ENCODE measurements at regions not wholly inside any gene's neighbourhood (a gene's known extent, or its start where the extent isn't known, plus 50 kb on each side); places are given as distances from the start of the nearest gene placed in this dataset.
"Not testable (repeated sequence)": the region's sequence is repeated elsewhere in the genome, so short reads cannot be mapped to it uniquely, and the experiment has no call there.

GRCh38 chr3:110656394-110657025, 415.1 kb upstream of the NECTIN3 start:
- no peaks in the 10 kb centered on the region for H3K4me1 ChIP-seq (ENCODE audit: insufficient read depth, low read length)
- no peaks in the 10 kb centered on the region for H3K27me3 ChIP-seq (ENCODE audit: insufficient read depth, low read length)
- H3K4me3 ChIP-seq (ENCODE audit: low read length): no peak overlapping the region

GRCh38 chr3:110664148-110664547, 407.5 kb upstream of the NECTIN3 start:
- H3K4me1 ChIP-seq (ENCODE audit: insufficient read depth, low read length): no peaks in the 10 kb centered on the region

More at GRCh38 chr3:110656394-110657025, 415.1 kb upstream of the NECTIN3 start:
- H3K9me3 ChIP-seq (ENCODE audit: low read depth, low read length): no peaks in the 10 kb centered on the region

GRCh38 chr3:110666495-110666894, 405.1 kb upstream of the NECTIN3 start:
- Histone ChIP-seq H3K27me3 (ENCODE audit: insufficient read depth, low read length) (no peaks in the 10 kb centered on the region), H3K4me3 (ENCODE audit: low read length) (no peak overlapping the region), H3K9me3 (ENCODE audit: low read depth, low read length) (no peaks in the 10 kb centered on the region), H3K4me1 (ENCODE audit: insufficient read depth, low read length) (no peaks in the 10 kb centered on the region)

More at GRCh38 chr3:110664148-110664547, 407.5 kb upstream of the NECTIN3 start:
- Histone ChIP-seq H3K27me3 (ENCODE audit: insufficient read depth, low read length) (no peaks in the 10 kb centered on the region), H3K4me3 (ENCODE audit: low read length) (no peak overlapping the region), H3K9me3 (ENCODE audit: low read depth, low read length) (no peaks in the 10 kb centered on the region)

- Histone ChIP-seq H3K9me3 (ENCODE audit: low read depth, low read length) (no peaks in the 10 kb centered on the region), H3K4me1 (ENCODE audit: insufficient read depth, low read length) (no peaks in the 10 kb centered on the region), H3K4me3 (ENCODE audit: low read length) (no peak overlapping the region), H3K27me3 (ENCODE audit: insufficient read depth, low read length) (no peaks in the 10 kb centered on the region)
Measured at GRCh38 chr3:110667216-110667615, 404.4 kb upstream of the NECTIN3 start.

GRCh38 chr3:110670407-110670806, 401.2 kb upstream of the NECTIN3 start:
- H3K4me3 ChIP-seq (ENCODE audit: low read length): no peak overlapping the region
- H3K4me1 ChIP-seq (ENCODE audit: insufficient read depth, low read length): no peaks in the 10 kb centered on the region

GRCh38 chr3:110677506-110677905, 394.1 kb upstream of the NECTIN3 start:
- no peaks in the 10 kb centered on the region for H3K9me3 ChIP-seq (ENCODE audit: low read depth, low read length)
- no peaks in the 10 kb centered on the region for H3K4me1 ChIP-seq (ENCODE audit: insufficient read depth, low read length)
- H3K4me3 ChIP-seq (ENCODE audit: low read length): no peak overlapping the region
- no peaks in the 10 kb centered on the region for H3K27me3 ChIP-seq (ENCODE audit: insufficient read depth, low read length)

More at GRCh38 chr3:110670407-110670806, 401.2 kb upstream of the NECTIN3 start:
- no peaks in the 10 kb centered on the region for H3K27me3 ChIP-seq (ENCODE audit: insufficient read depth, low read length)
- H3K9me3 ChIP-seq (ENCODE audit: low read depth, low read length): no peaks in the 10 kb centered on the region

- Histone ChIP-seq H3K4me3 (ENCODE audit: low read length) (no peak overlapping the region), H3K9me3 (ENCODE audit: low read depth, low read length) (no peaks in the 10 kb centered on the region), H3K27me3 (ENCODE audit: insufficient read depth, low read length) (no peaks in the 10 kb centered on the region), H3K4me1 (ENCODE audit: insufficient read depth, low read length) (no peaks in the 10 kb centered on the region)
Measured at GRCh38 chr3:110679285-110679684, 392.3 kb upstream of the NECTIN3 start.

- Histone ChIP-seq H3K4me3 (ENCODE audit: low read length) (no peak overlapping the region), H3K9me3 (ENCODE audit: low read depth, low read length) (no peaks in the 10 kb centered on the region), H3K27me3 (ENCODE audit: insufficient read depth, low read length) (no peaks in the 10 kb centered on the region), H3K4me1 (ENCODE audit: insufficient read depth, low read length) (no peaks in the 10 kb centered on the region)
Measured at GRCh38 chr3:110680450-110680849, 391.2 kb upstream of the NECTIN3 start.

- Histone ChIP-seq H3K27me3 (ENCODE audit: insufficient read depth, low read length) (no peaks in the 10 kb centered on the region), H3K4me1 (ENCODE audit: insufficient read depth, low read length) (no peaks in the 10 kb centered on the region), H3K9me3 (ENCODE audit: low read depth, low read length) (no peaks in the 10 kb centered on the region), H3K4me3 (ENCODE audit: low read length) (no peak overlapping the region)
Measured at GRCh38 chr3:110684466-110684865, 387.1 kb upstream of the NECTIN3 start.

- H3K27me3 ChIP-seq (ENCODE audit: insufficient read depth, low read length): no peaks in the 10 kb centered on the region
- no peak overlapping the region for H3K4me3 ChIP-seq (ENCODE audit: low read length)
- no peaks in the 10 kb centered on the region for H3K4me1 ChIP-seq (ENCODE audit: insufficient read depth, low read length)
- no peaks in the 10 kb centered on the region for H3K9me3 ChIP-seq (ENCODE audit: low read depth, low read length)
Measured at GRCh38 chr3:110685630-110686029, 386.0 kb upstream of the NECTIN3 start.

GRCh38 chr3:110686701-110687100, 384.9 kb upstream of the NECTIN3 start:
- H3K27me3 ChIP-seq (ENCODE audit: insufficient read depth, low read length): no peaks in the 10 kb centered on the region

GRCh38 chr3:110687138-110687537, 384.5 kb upstream of the NECTIN3 start:
- Histone ChIP-seq H3K4me1 (ENCODE audit: insufficient read depth, low read length) (no peaks in the 10 kb centered on the region), H3K27me3 (ENCODE audit: insufficient read depth, low read length) (no peaks in the 10 kb centered on the region), H3K4me3 (ENCODE audit: low read length) (no peak overlapping the region), H3K9me3 (ENCODE audit: low read depth, low read length) (no peaks in the 10 kb centered on the region)

More at GRCh38 chr3:110686701-110687100, 384.9 kb upstream of the NECTIN3 start:
- Histone ChIP-seq H3K4me3 (ENCODE audit: low read length) (no peak overlapping the region), H3K4me1 (ENCODE audit: insufficient read depth, low read length) (no peaks in the 10 kb centered on the region), H3K9me3 (ENCODE audit: low read depth, low read length) (no peaks in the 10 kb centered on the region)

- Histone ChIP-seq H3K27me3 (ENCODE audit: insufficient read depth, low read length) (no peaks in the 10 kb centered on the region), H3K9me3 (ENCODE audit: low read depth, low read length) (no peaks in the 10 kb centered on the region), H3K4me3 (ENCODE audit: low read length) (no peak overlapping the region), H3K4me1 (ENCODE audit: insufficient read depth, low read length) (no peaks in the 10 kb centered on the region)
Measured at GRCh38 chr3:110697961-110698360, 373.7 kb upstream of the NECTIN3 start.

- not testable (repeated sequence) for H3K4me3 ChIP-seq (ENCODE audit: low read length); H3K27me3 ChIP-seq (ENCODE audit: insufficient read depth, low read length)
Measured at GRCh38 chr3:110704332-110704731, 367.3 kb upstream of the NECTIN3 start.

GRCh38 chr3:110708156-110708555, 363.5 kb upstream of the NECTIN3 start:
- Histone ChIP-seq H3K4me1 (ENCODE audit: insufficient read depth, low read length) (no peaks in the 10 kb centered on the region), H3K9me3 (ENCODE audit: low read depth, low read length) (peaks cover 5% of the 10 kb centered on the region), H3K4me3 (ENCODE audit: low read length) (no peak overlapping the region), H3K27me3 (ENCODE audit: insufficient read depth, low read length) (no peaks in the 10 kb centered on the region)

More at GRCh38 chr3:110704332-110704731, 367.3 kb upstream of the NECTIN3 start:
- not testable (repeated sequence) for H3K4me1 ChIP-seq (ENCODE audit: insufficient read depth, low read length); H3K9me3 ChIP-seq (ENCODE audit: low read depth, low read length)

GRCh38 chr3:110710156-110710555, 361.5 kb upstream of the NECTIN3 start:
- H3K4me1 ChIP-seq (ENCODE audit: insufficient read depth, low read length): no peaks in the 10 kb centered on the region

More at GRCh38 chr3:110710156-110710555, 361.5 kb upstream of the NECTIN3 start:
- Histone ChIP-seq H3K27me3 (ENCODE audit: insufficient read depth, low read length) (no peaks in the 10 kb centered on the region), H3K9me3 (ENCODE audit: low read depth, low read length) (peaks cover 5% of the 10 kb centered on the region), H3K4me3 (ENCODE audit: low read length) (no peak overlapping the region)

Measured in mononuclear cell (primary cell).